IMR-90 (cell line): ENCODE measurements at regions not wholly inside any gene's neighbourhood (a gene's known extent, or its start where the extent isn't known, plus 50 kb on each side); places are given as distances from the start of the nearest gene placed in this dataset.

Experiments
- ATAC-seq: fragments of 200-7000 bp; cut with Tn5 transposase; 2 replicates; pipeline ENCODE4 v1.9.1; 2020; ENCODE audit warnings: low read depth, mild to moderate bottlenecking, moderate library complexity
- BruUV-seq: library from RNA; stranded (reverse); fragments of 400-500 nt; replicated peaks from 2 replicates; lab custom pipeline; 2021; lab: Mats Ljungman, UMichigan
- CTCF ChIA-PET: fragments of 300-600 bp; formaldehyde crosslinking; extraction: SDS; loops from one replicate; lab custom pipeline; 2021; ENCODE audit warnings: antibody characterized with exemption; lab: Yijun Ruan, JAX
- POLR2A ChIA-PET: fragments of 300-600 bp; sonication (Branson Sonifier 250); formaldehyde crosslinking; loops from one replicate; lab custom pipeline; 2022; ENCODE audit warnings: antibody characterized with exemption; ENCODE audit not compliant: unreplicated experiment; lab: Charles Lee
- DNase-seq: peaks from one replicate; pipeline ENCODE4 v3.0.0; 2013
- H2AFZ ChIP-seq: replicated peaks from 2 replicates; pipeline ENCODE3; 2013; ENCODE audit warnings: low read length, mild to moderate bottlenecking; ENCODE audit not compliant: poor library complexity
- H2AK5ac ChIP-seq: 2 replicates; pipeline ENCODE4 v1.6.1; 2013; ENCODE audit warnings: low read depth, low read length, inconsistent platforms
- H2AK9ac ChIP-seq: replicated peaks from 2 replicates; pipeline ENCODE3; 2013; ENCODE audit warnings: mild to moderate bottlenecking, low read depth, low read length, moderate library complexity; ENCODE audit not compliant: poor library complexity
- H2BK120ac ChIP-seq: 2 replicates; pipeline ENCODE4 v1.6.1; 2013; ENCODE audit warnings: low read depth, low read length, inconsistent platforms
- H2BK15ac ChIP-seq: 3 replicates; pipeline ENCODE4 v1.6.1; 2013; ENCODE audit warnings: low read depth, low read length, inconsistent platforms
- H2BK20ac ChIP-seq: 2 replicates; pipeline ENCODE4 v1.6.1; 2013; ENCODE audit warnings: low read depth, mild to moderate bottlenecking, inconsistent platforms, low read length, moderate library complexity
- H2BK5ac ChIP-seq: 2 replicates; pipeline ENCODE4 v1.6.1; 2013; ENCODE audit warnings: mild to moderate bottlenecking, low read depth, low read length, inconsistent platforms; ENCODE audit not compliant: poor library complexity, severe bottlenecking
- H3K14ac ChIP-seq: replicated peaks from 2 replicates; pipeline ENCODE4 v1.6.1; 2013; ENCODE audit warnings: low read depth, low read length, inconsistent platforms
- H3K18ac ChIP-seq: 2 replicates; pipeline ENCODE4 v1.6.1; 2013; ENCODE audit warnings: low read depth, low read length, control low read depth
- H3K23ac ChIP-seq: 2 replicates; pipeline ENCODE4 v1.6.1; 2013; ENCODE audit warnings: low read depth, low read length, inconsistent platforms
- H3K27ac ChIP-seq: 2 replicates; pipeline ENCODE4 v1.5.1; 2013; ENCODE audit warnings: mild to moderate bottlenecking, control low read depth, low read length; ENCODE audit not compliant: insufficient read depth
- H3K27me3 ChIP-seq: 2 replicates; pipeline ENCODE4 v1.6.1; 2013; ENCODE audit warnings: low read length; ENCODE audit not compliant: control insufficient read depth, insufficient read depth
- H3K36me3 ChIP-seq: 2 replicates; pipeline ENCODE4 v1.6.1; 2013; ENCODE audit warnings: low read length, mixed read lengths; ENCODE audit not compliant: control insufficient read depth, insufficient read depth
- H3K4ac ChIP-seq: 2 replicates; pipeline ENCODE4 v1.6.1; 2013; ENCODE audit warnings: low read depth, low read length, inconsistent platforms
- H3K4me1 ChIP-seq: 2 replicates; pipeline ENCODE4 v1.6.1; 2013; ENCODE audit warnings: low read length, mixed read lengths; ENCODE audit not compliant: control insufficient read depth, insufficient read depth
- H3K4me2 ChIP-seq: 2 replicates; pipeline ENCODE4 v1.6.1; 2013; ENCODE audit warnings: low read depth, mild to moderate bottlenecking, control low read depth, low read length, moderate library complexity
- H3K4me3 ChIP-seq: 2 replicates; pipeline ENCODE4 v1.5.1; 2013; ENCODE audit warnings: low read depth, mild to moderate bottlenecking, control low read depth, low read length, moderate library complexity; ENCODE audit not compliant: insufficient read depth
- H3K56ac ChIP-seq: 2 replicates; pipeline ENCODE4 v1.6.1; 2013; ENCODE audit warnings: low read length, inconsistent platforms; ENCODE audit not compliant: insufficient read depth; ENCODE audit errors: extremely low read depth
- H3K79me1 ChIP-seq, 2 experiments: 2 replicates each; pipeline ENCODE4 v1.6.1; 2013; ENCODE audit warnings: low read length in 2 of 2, inconsistent platforms in 1 of 2, low read depth in 1 of 2
- H3K9ac ChIP-seq: 2 replicates; pipeline ENCODE4 v1.6.1; 2013; ENCODE audit warnings: low read depth, low read length, control low read depth
- H3K9me1 ChIP-seq: 2 replicates; pipeline ENCODE4 v1.6.1; 2013; ENCODE audit warnings: low read length, inconsistent platforms; ENCODE audit not compliant: insufficient read depth
- H3K9me3 ChIP-seq: 2 replicates; pipeline ENCODE4 v1.6.1; 2013; ENCODE audit warnings: low read length; ENCODE audit not compliant: control insufficient read depth, insufficient read depth
- H4K20me1 ChIP-seq: 2 replicates; pipeline ENCODE4 v1.6.1; 2013; ENCODE audit warnings: low read length, inconsistent platforms; ENCODE audit not compliant: insufficient read depth
- H4K5ac ChIP-seq: 2 replicates; pipeline ENCODE4 v1.6.1; 2013; ENCODE audit warnings: mild to moderate bottlenecking, low read depth, low read length, control low read depth
- H4K8ac ChIP-seq, 2 experiments: 2 replicates each; pipeline ENCODE4 v1.6.1; 2013; ENCODE audit warnings: low read depth in 2 of 2, low read length in 2 of 2, control low read depth in 1 of 2, inconsistent platforms in 1 of 2
- H4K91ac ChIP-seq: 2 replicates; pipeline ENCODE4 v1.6.1; 2013; ENCODE audit warnings: low read depth, low read length, inconsistent platforms; ENCODE audit not compliant: insufficient read depth
- RAD21 ChIP-seq: IDR thresholded peaks from 2 replicates; pipeline ENCODE4 v1.6.1; 2012; ENCODE audit warnings: low read length, improper control_type of control experiment
- RFX5 ChIP-seq: IDR thresholded peaks from 2 replicates; pipeline ENCODE4 v1.8.0; 2012; ENCODE audit warnings: low read depth, mild to moderate bottlenecking, low read length, moderate library complexity
- WGBS, 2 experiments: methylation state at CpG; one replicate each; pipeline versions ENCODE4 v1.1.5 to v1.1.7; 2013; ENCODE audit warnings: missing lambda C conversion rate in 2 of 2; ENCODE audit not compliant: insufficient read length in 1 of 2; ENCODE audit errors: extremely low coverage in 2 of 2; 5-methylcytosine and 5-hydroxymethylcytosine counted together
- dilution Hi-C: fragments of 300-500 bp; cut with HindIII; formaldehyde crosslinking; loops from one replicate; pipeline ENCODE4 v1.14.3; 2018; ENCODE audit warnings: low sequenced_read_pairs; ENCODE audit not compliant: unreplicated experiment
- in situ Hi-C: fragments of 300-500 bp; cut with MboI; formaldehyde crosslinking; loops from 3 replicates; pipeline ENCODE4 v1.14.3; 2019; ENCODE audit warnings: low sequenced_read_pairs, inconsistent platforms, mixed read lengths
- intact Hi-C: fragments of 100-400 bp; cut with micrococcal nuclease; formaldehyde crosslinking; loops from 2 replicates; pipeline ENCODE4 v1.10.0; 2022
- TF ChIP-seq, protein P1 (sequence below): conservative IDR thresholded peaks from 2 replicates; pipeline ENCODE4 v1.5.1; 2012; ENCODE audit warnings: mild to moderate bottlenecking, low read depth, low read length, improper control_type of control experiment

DNA sequence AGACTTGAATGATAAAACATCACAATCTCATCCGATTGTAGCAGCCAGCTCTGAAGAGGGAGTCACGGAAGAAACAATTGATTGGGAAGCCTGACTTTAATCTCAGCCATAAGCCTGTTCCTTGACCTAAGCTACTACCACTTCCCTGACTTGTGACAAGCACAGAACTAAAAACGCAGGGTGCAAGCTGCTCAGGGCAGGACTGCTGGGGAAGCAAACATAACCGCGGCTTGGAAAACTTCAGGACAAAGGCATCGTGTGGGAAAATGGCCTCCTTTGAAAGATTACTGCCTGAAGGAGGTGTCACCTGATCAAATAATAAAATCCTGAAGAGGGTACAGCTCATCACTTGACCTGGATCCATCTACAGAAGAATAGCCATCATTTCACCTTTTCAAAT, 595.3 kb upstream of the CADM1 start:
- Histone ChIP-seq H2AFZ (no peak overlapping the region), H3K56ac (no peak overlapping the region), H3K36me3 (no peaks in the 10 kb centered on the region), H4K91ac (no peak overlapping the region), H3K18ac (no peak overlapping the region), H2BK120ac (no peak overlapping the region), H3K9ac (no peak overlapping the region), H3K9me3 (no peaks in the 10 kb centered on the region), H2BK15ac (no peak overlapping the region), H4K20me1 (no peaks in the 10 kb centered on the region), H3K4me3 (no peak overlapping the region), H2BK20ac (no peak overlapping the region), H2AK5ac (no peak overlapping the region), H3K14ac (no peak overlapping the region), H3K9me1 (no peaks in the 10 kb centered on the region), H2BK5ac (no peak overlapping the region), H3K27me3 (no peaks in the 10 kb centered on the region; the same call in 1 of the 2 replicates), H3K4ac (no peak overlapping the region), H2AK9ac (no peak overlapping the region), H3K79me1 (no peaks in the 10 kb centered on the region), H4K8ac (no peak overlapping the region), H3K27ac (no peak overlapping the region), H3K4me2 (no peak overlapping the region), H3K23ac (no peak overlapping the region), H3K4me1 (no peaks in the 10 kb centered on the region), H4K5ac (no peak overlapping the region)
- TF ChIP-seq RAD21 (no peak), RFX5 (no peak)
- TF ChIP-seq, protein P1, sequence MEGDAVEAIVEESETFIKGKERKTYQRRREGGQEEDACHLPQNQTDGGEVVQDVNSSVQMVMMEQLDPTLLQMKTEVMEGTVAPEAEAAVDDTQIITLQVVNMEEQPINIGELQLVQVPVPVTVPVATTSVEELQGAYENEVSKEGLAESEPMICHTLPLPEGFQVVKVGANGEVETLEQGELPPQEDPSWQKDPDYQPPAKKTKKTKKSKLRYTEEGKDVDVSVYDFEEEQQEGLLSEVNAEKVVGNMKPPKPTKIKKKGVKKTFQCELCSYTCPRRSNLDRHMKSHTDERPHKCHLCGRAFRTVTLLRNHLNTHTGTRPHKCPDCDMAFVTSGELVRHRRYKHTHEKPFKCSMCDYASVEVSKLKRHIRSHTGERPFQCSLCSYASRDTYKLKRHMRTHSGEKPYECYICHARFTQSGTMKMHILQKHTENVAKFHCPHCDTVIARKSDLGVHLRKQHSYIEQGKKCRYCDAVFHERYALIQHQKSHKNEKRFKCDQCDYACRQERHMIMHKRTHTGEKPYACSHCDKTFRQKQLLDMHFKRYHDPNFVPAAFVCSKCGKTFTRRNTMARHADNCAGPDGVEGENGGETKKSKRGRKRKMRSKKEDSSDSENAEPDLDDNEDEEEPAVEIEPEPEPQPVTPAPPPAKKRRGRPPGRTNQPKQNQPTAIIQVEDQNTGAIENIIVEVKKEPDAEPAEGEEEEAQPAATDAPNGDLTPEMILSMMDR = no peak
- ChIA-PET POLR2A (no interaction called here), CTCF (no interaction called here)
- WGBS, 2 experiments = 100% methylated on average over 1 of the region's 6 CpGs; no CpG with 5 or more reads in 1 of the 2 experiments
- intact Hi-C loops = no loop called here
- BruUV-seq = no TSS peak
- ATAC-seq (no peak), DNase-seq (no peak)
- dilution Hi-C loops = no loop called here
- in situ Hi-C loops = no loop called here
